NCI-H748 treated with DMSO at 0.1 percent for 48 hours (cell line): ENCODE measurements at regions not wholly inside any gene's neighbourhood (a gene's known extent, or its start where the extent isn't known, plus 50 kb on each side); places are given as distances from the start of the nearest gene placed in this dataset.

Experiments
- DNase-seq: peaks from one replicate; lab custom pipeline; 2025; lab: John Stamatoyannopoulos, UW

GRCh38 chr4:119932277-119932676 is 134.4 kb downstream of the MAD2L1 start:
- no peak for DNase-seq

- DNase-seq = no peak
Observed at GRCh38 chr4:119930546-119930945, 136.1 kb downstream of the MAD2L1 start.

DNA sequence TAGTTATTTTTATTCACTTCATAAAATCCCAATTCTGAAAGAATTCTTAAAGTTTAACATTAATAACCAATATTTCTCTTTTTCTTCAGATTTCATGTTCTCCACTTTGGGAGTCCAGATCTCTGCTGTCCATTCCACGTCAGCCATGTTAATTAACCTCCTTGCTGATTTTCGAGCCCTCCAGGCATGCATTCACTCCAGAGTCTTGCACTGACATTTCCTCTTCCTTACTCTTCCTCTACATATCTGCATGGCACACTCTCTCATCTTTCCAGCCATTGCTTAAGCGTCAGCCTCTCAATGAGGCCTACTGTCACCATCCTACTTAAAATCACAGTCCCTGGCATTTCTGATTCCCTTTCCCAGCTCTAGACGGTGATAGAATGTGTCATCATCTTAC is 144.8 kb downstream of the MAD2L1 start:
- DNase-seq = no peak

- DNase-seq = no peak
Observed at GRCh38 chr4:119906277-119906676, 160.4 kb downstream of the MAD2L1 start.

DNA sequence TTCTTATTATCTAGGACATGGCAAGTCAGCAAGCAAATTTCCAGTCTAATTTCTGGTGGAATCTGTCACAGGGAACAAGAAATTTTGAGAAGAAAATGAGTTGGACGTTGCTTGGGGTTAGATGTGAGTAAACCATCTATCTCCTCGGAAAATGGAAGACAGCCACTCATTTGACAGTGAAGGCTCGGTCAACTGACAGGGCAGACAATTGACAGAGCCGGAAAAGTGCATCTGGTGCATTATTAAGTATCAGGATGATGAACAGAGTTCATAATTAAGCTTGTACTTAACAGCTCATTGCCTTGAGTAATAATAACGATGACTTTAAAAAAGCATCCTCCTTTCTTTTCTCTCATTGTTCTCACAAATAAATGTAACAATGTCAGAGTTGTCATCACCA is 168.4 kb downstream of the MAD2L1 start:
- no peak for DNase-seq

DNA sequence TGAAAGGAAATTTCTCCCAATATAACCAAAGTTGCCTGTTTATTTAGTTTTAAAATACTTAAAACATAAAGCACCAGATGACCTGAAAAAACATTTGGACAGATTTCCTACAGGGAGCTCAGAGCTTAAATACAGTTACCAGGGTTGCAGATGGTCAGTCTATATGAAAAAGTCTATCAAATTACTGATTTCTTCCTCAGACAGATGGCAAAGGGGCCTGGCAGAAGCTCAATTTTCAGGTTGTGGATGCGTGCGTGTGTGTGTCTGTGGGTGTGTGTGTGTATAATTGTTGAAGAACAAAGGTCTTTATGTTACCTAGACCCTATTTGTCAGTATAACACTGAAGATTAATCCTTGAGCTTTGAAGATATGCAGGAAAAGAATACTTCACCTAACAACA is 169.4 kb downstream of the MAD2L1 start:
- DNase-seq = peak; percentile 20

DNA sequence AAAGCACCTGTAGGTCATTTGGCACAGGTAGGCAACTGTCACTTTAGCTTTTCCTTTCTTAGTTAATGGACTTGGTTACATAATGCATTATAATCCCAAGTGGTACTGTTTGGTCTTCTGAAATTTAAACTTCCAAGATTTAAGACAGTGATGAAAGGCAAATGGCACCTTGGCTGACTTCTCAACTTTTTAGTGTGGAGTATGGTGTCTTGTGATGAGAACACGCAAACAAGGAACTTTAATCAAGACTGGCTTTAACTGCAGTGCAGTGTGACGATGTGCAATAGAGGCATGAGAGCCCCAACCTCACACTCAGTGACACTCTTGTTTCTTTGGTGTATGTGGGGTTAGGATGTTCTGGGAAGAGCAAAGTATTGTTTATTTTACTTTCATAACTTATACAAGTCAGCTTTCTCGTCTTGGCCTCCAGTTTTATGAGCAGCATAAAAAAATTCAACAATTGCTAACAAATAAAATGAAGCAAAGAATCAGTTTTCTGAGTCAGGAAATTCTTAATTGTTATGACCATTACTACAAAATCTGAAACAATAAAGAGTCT is 171.9 kb downstream of the MAD2L1 start:
- DNase-seq = peak; percentile 15

GRCh38 chr4:119873794-119874325 is 192.8 kb downstream of the MAD2L1 start:
- DNase-seq = no peak

DNA sequence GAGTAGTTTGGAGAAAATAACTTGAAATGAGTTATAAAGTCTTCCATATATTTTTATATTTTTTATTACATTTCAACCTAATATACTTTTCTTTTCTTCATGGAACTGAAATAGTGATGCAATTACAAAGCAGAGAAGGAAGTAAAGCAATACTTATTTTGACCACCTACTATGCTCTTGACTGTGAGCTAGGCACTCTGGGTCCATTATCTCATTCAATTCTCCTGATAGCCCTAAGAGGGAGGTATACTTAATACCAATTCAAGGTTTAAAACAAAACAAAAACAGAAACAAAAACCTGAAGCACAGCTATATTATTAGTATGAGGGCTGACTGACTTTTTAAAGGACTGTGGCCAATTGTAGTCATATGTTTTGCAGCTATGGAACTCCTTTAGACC is 193.5 kb downstream of the MAD2L1 start:
- no peak for DNase-seq

DNA sequence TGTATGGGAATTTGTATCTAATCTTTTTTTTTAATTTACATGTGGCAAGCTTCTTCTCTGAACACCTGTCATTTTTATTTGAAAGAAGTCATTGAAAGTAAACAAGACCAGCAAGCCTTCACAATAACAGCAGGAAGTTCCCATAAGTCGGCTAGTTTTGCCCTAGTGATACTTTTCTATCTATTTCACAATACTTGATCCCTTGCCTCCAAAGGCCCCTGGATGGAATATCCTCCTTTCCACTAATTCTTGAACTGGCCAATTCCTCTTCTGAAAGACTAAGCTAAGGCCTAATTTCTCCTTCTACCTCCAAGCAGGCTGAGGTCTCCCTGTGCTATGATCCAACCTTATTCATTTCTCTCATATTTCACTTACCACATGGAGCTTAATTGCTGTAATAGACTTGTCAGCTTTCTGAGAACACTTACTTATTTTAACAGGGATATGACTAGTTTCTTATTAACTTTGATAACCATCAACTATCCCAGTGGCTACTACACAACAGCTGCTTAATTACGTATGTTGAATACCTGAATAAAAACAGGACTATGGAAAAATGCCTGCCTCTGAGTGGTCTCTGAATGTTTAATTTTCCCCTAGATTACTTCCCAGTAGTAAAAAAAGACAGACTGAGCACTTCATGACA is 194.2 kb downstream of the MAD2L1 start:
- DNase-seq = no peak

DNA sequence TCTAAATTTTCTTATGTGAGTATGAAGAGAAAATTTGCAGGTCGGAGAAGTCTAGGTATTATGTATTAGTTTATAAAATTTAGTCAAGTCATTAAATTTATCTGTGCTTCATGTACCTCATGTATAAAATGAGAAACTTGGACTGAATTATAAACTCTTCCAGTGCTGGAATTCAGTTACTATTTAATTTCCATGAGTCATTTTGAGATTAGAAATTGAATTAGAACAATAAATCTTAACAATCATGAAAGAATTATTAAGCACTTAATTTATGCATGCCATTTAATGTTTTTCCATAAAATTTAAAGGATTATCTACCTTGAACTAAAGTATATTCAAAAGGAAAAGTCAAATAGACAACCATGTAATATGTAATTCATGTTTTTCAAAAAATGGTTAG is 195.8 kb downstream of the MAD2L1 start:
- DNase-seq = no peak

- no peak for DNase-seq
Observed at GRCh38 chr4:119865789-119866188, 200.9 kb downstream of the MAD2L1 start.

DNA sequence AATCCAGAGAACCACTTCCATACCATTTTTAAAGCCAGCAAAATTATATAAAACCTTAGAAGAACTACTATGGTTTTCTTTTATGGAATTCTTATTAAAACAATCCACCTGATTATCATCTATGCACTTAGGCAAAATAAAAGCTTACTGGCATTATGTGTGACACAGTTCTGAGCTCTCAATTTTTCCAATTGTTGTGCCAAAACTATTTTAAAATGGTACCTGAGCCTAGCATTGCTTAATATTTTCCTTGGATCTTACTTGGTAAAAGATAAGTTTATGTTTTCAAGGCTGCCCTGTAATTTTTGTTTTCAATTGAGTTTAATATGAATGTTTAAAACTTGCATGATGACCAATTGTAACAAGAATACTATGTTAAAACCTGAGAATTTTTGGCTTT is 201.3 kb downstream of the MAD2L1 start:
- no peak for DNase-seq

DNA sequence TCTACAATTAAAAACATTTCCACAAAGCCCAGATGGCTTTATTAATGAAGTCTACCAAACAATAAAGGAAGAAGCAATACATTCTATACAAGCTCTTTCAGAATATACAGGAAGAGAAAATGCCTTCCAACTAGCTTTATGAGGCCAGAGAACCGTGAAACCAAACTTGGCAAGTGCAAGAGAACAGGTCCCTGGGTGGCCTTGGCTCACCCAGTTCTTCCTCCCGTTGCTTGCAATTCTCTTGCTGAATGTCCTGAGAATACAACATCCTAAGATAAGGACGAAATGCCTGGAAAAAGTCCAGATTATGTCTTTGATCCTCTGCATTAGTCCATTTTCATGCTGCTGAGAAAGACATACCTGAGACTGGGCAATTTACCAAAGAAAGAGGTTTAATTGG is 204.9 kb downstream of the MAD2L1 start:
- no peak for DNase-seq

- DNase-seq = no peak
Observed at GRCh38 chr4:119858176-119858575, 208.5 kb downstream of the MAD2L1 start.

- DNase-seq = no peak
Observed at GRCh38 chr4:119854364-119854763, 212.3 kb downstream of the MAD2L1 start.

GRCh38 chr4:119851649-119852048 is 215.0 kb downstream of the MAD2L1 start:
- DNase-seq = no peak

GRCh38 chr4:119841361-119841760 is 212.8 kb upstream of the PDE5A start:
- no peak for DNase-seq

- no peak for DNase-seq
Observed at GRCh38 chr4:119835613-119835910, 207.0 kb upstream of the PDE5A start.

- no peak for DNase-seq
Observed at GRCh38 chr4:119834906-119835612, 206.5 kb upstream of the PDE5A start.

DNA sequence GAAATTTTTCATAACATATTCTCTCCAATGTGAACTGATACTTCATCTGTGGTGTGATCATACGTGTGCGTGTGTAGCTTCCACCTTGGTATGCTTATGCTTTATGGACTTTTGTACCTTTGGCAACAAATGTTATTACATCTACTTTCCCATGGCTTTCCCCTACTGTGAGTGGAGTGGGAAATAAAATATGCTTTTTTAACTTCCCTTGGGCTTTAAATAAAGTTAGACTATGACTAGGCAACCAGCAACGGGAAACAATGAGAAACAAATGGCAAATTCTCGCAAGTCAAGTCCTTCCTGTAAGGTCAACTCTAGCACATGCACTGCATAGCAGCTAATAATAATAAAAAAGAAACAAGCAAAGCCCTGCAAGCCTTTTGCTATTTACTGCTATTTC is 205.0 kb upstream of the PDE5A start:
- no peak for DNase-seq

DNA sequence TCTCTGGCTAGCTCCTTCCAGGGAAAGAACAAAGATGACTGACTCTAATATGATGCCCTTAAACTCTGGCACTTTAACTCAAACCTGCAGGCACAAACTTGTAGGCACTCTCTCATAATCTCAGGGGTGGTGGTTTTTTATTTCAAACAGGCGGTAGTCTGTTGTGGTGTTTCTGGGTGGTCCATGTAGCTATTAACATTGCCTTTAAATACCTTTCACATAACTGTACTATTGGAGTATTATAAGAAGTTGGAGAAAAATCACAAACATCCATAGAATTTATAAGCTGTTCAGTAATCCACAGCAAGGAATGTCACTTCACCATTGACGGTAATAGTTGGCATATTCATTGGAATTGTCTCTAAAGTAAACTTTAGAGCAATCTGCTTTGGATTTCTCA is 204.2 kb upstream of the PDE5A start:
- no peak for DNase-seq

DNA sequence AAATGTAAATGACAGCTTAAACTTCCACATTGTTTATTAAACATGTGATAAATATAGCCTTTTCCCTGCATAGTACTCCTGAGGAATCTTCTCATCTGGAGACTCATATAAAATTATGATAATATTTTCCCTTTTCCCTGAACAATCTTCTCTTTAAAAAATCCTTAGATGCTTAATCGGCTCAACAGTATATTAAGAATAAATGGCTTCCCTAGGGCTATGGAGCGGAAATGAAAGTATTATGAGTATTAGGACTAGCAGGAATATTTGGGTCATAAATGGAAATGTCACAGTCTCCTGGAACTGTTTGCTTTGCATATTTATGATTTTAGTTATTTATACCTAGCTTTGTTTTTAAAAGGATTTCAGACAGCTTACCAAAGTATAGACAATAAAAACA is 200.7 kb upstream of the PDE5A start:
- DNase-seq = no peak

- DNase-seq = no peak
Observed at GRCh38 chr4:119825696-119826095, 197.1 kb upstream of the PDE5A start.
